Activated naive CD4-positive, alpha-beta T cell treated with anti-CD3 and anti-CD28 coated beads, Interleukin-2, amount 10 ng/mL, durations not matched to agents 7 days and 5 days (primary cell): ENCODE measurements at regions not wholly inside any gene's neighbourhood (a gene's known extent, or its start where the extent isn't known, plus 50 kb on each side); places are given as distances from the start of the nearest gene placed in this dataset.

ENCODE experiments used
- CTCF ChIA-PET: fragments of 350-600 bp; sonication (Branson Sonifier 250); formaldehyde crosslinking; loops from one replicate; lab custom pipeline; 2021; ENCODE audit warnings: antibody characterized with exemption; lab: Charles Lee
- DNase-seq: peaks from one replicate; pipeline ENCODE4 v3.0.0-alpha.2; 2020
- H3K27ac Mint-ChIP-seq: one replicate; pipeline ENCODE4 v1.8.0; 2021; ENCODE audit warnings: mild to moderate bottlenecking, moderate library complexity, mixed read lengths
- H3K27me3 Mint-ChIP-seq: one replicate; pipeline ENCODE4 v1.8.0; 2021; ENCODE audit warnings: mild to moderate bottlenecking, mixed read lengths
- H3K36me3 Mint-ChIP-seq: one replicate; pipeline ENCODE4 v1.8.0; 2021; ENCODE audit warnings: mixed read lengths
- H3K4me1 Mint-ChIP-seq: one replicate; pipeline ENCODE4 v1.8.0; 2021; ENCODE audit warnings: mixed read lengths
- H3K4me3 Mint-ChIP-seq: one replicate; pipeline ENCODE4 v1.8.0; 2021; ENCODE audit warnings: mild to moderate bottlenecking, moderate library complexity, mixed read lengths
- H3K9me3 Mint-ChIP-seq: one replicate; pipeline ENCODE4 v1.8.0; 2021; ENCODE audit warnings: mixed read lengths

DNA sequence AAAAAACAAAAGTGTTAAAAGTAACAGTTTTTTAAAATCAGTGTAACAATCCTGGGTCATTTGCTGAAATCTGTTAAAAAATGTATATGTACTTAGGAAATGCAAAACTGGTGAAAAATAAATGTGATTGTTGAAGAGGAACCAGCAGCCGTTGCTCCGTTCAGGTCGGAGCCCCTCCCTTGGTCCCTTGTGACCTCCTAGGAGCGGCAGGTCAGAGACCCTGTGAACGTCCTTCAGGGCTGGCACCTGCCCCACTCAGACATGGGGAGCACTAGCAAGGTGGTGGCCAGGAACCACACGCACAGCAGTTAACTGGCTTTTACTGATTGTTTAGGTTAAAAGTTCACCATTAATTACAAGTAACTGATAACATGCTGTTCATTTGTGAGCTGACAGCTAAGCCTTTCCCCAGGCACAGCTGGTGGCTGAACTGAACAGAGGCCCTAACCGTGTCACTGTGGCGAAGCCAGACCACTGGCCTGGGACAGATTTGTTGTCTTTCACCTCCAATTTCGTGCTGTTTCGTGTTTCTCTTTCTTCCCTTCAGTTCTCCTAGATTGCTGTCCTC lies 159.2 kb upstream of the ALKAL2 start:
- Mint-ChIP-seq H3K36me3 (no peaks in the 10 kb centered on the region), H3K9me3 (no peaks in the 10 kb centered on the region), H3K4me1 (peaks cover 4% of the 10 kb centered on the region), H3K27ac (no peak overlapping the region), H3K27me3 (peaks cover 15% of the 10 kb centered on the region), H3K4me3 (no peak overlapping the region)
- no peak for DNase-seq
- CTCF ChIA-PET: no interaction called here

DNA sequence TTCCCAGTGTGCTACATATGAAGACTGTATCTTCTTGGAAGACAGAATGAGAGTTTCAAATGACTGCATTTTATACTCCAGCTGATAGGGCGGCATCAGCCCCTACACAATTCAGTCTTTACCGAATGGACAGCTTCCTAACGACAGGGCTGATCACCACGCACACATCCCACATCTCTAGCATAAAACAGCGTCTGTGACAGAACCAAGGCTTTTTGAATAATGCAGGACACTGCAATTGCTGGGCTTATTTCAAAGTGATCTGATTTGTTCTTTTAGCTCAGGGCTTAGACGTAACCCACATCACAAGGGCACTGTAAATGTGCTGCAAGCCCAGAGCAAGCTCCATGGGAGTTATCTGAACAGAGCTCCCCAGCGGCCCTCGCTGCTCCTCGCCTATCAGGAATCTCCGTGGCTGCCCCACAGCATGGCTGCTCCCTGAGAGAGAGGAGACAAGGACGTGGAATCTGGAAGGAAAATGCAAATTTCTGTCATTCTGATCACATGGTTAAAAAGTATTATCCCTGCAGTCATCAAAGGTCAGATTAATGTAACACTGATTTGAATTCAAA lies 158.5 kb upstream of the ALKAL2 start:
- Mint-ChIP-seq H3K4me3 (no peak overlapping the region), H3K27me3 (peaks cover 10% of the 10 kb centered on the region), H3K9me3 (no peaks in the 10 kb centered on the region), H3K36me3 (no peaks in the 10 kb centered on the region), H3K27ac (no peak overlapping the region), H3K4me1 (peaks cover 4% of the 10 kb centered on the region)
- CTCF ChIA-PET: no interaction called here
- DNase-seq: no peak

DNA sequence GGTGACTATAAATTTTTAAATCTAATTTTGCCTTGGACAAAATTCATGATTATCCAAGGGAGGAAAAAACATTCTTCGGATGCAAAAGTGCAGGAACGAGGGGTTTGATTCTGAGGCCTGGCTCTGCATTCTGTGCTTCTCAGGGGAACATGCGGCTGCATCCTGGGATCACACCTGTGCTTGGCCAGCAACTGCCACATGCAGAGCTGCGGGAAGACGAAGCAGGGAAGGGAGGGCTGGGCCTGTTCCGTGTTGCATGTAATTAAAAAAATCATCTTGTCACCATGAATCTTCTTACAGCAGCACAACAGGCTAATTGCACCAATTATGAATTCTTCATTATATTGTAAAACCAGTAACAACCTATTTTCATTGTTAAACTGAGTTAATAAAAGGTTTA lies 158.0 kb upstream of the ALKAL2 start:
- no peaks in the 10 kb centered on the region for H3K9me3 Mint-ChIP-seq

DNA sequence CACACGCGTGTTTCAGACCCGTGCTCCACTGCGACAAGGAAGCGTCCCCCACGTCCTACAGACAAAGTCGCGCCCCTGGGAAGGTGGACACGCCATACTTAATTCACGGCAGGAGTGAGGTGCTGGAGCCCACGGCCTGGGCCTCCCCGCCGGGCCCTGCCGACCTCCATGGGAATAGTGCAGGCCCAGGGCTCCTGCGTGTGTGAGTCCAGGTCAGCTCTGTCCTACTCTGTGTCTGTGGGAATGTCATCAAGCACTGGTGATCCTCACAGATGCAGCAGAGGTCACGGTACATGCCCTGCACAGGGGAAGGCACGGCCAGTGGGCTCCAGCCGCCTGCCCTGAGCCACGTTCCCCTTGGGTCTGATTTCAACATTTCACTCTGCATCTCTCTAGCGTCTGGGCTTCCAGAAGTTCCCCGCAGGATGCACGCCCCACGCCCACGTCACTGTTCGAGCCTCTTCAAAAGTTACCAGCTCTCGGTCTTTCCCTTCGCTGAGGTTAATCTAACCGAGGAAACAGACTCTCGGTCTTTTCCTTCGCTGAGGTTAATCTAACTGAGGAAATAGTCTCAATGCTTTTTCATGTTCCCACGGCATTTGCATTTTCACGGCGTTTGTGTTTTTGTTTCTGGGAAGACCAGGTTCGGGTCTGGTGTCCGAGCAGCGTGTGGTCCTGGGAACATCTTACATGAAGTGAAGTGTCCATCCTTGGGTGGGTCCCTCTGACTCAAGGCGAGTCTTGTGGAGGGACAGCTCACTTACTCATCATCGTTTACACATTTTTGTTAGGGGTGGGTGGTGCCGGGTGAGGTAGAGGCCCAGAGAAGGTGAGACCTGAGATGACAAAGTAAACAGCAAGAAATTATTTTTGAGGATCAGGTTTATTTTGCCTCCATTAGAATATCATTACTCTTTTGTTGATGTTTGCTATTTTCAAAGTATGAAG lies 157.3 kb upstream of the ALKAL2 start:
- peaks cover 7% of the 10 kb centered on the region for H3K4me1 Mint-ChIP-seq
- H3K27me3 Mint-ChIP-seq: peaks cover 8% of the 10 kb centered on the region
- H3K4me3 Mint-ChIP-seq: no peak overlapping the region

More for the DNA sequence above, 158.0 kb upstream of the ALKAL2 start:
- Mint-ChIP-seq H3K27ac (no peak overlapping the region), H3K36me3 (no peaks in the 10 kb centered on the region), H3K4me3 (no peak overlapping the region), H3K4me1 (peaks cover 4% of the 10 kb centered on the region), H3K27me3 (peaks cover 8% of the 10 kb centered on the region)
- CTCF ChIA-PET: no interaction called here
- no peak for DNase-seq

DNA sequence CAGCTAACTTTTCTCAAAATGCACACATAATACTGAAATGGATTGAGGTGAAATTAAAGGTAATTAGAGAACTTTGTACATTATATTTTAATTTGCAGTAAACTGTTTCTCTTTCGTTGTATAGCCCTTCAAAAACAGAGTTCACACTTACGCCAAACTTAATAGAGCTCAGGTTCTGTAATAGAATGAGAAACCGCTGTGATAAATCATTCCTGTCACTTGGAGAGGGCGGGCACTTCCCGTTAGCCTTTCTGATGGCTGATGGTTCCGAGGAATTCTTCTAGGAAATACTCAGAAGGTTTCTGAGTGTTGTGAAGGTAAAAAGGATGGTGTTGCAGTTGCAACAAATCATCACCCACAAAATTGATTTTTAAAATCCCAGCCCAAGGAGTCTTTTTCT lies 155.8 kb upstream of the ALKAL2 start:
- H3K36me3 Mint-ChIP-seq: no peaks in the 10 kb centered on the region
- H3K27ac Mint-ChIP-seq: no peak overlapping the region
- H3K9me3 Mint-ChIP-seq: no peaks in the 10 kb centered on the region
- CTCF ChIA-PET: no interaction called here
- peaks cover 8% of the 10 kb centered on the region for H3K27me3 Mint-ChIP-seq
- DNase-seq: no peak
- no peak overlapping the region for H3K4me3 Mint-ChIP-seq
- peaks cover 13% of the 10 kb centered on the region for H3K4me1 Mint-ChIP-seq

More for the DNA sequence above, 157.3 kb upstream of the ALKAL2 start:
- H3K9me3 Mint-ChIP-seq: no peaks in the 10 kb centered on the region
- CTCF ChIA-PET: no interaction called here
- H3K27ac Mint-ChIP-seq: no peak overlapping the region
- DNase-seq: no peak
- no peaks in the 10 kb centered on the region for H3K36me3 Mint-ChIP-seq

DNA sequence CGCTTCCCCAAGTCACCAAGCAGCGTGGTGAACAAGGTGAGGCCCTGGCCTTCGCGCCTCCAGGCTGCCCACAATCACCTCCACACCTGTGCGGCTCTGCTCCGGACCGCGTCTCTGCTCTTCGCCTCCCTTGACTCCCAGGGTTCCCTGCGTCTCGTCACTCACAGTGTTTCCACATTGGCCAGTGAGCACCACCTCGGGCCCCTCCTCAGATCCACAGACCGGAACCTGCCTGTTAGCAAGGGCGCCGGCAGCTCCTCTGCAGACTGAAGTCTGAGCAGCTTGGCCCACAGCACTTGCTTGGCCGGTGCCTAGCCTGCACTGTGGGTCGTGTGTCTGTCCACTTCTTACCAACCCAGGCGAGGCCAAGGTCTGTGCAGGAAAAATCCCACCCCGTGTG lies 155.3 kb upstream of the ALKAL2 start:
- Mint-ChIP-seq H3K27ac (no peak overlapping the region), H3K4me1 (peaks cover 18% of the 10 kb centered on the region), H3K27me3 (peaks cover 8% of the 10 kb centered on the region), H3K4me3 (no peak overlapping the region), H3K9me3 (no peaks in the 10 kb centered on the region), H3K36me3 (no peaks in the 10 kb centered on the region)
- DNase-seq: no peak
- CTCF ChIA-PET: no interaction called here

DNA sequence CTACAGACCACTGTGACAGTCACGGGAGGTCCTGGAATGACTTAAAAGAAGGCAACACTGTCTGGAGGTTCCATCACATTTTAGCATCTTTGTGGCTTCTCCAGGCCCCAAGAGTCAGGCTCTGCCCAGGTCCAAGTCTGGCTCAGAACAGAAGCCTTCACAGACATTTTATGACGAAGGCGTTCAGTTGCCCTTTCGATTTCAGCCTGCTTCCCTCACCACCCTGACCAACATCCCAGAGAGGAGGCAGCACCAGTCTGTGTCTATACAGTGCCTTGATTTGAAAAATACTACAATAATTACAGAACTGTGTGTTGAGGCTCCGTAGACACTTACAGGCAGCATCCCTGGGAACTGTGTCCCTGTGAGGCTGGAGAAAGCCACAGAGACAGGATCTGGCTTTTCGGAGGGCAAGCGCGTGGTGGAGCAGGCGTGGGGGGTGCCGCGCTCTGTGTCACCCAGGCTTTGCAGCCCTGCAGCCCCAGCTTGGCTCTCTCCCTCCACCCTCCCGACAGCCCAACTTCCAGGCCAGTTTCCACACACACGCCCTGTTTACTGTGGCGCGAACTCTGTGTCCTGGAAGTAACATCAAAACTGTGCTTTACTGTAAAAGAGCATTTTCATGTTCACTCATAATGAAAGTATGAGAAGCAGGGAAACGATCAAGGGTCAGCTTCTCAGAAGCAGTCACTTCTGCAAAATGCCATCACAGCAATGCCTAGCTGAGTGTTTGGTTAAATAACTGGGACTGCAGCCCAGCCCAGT lies 153.5 kb upstream of the ALKAL2 start:
- no peak for DNase-seq
- no peak overlapping the region for H3K27ac Mint-ChIP-seq
- H3K4me1 Mint-ChIP-seq: peaks cover 32% of the 10 kb centered on the region
- H3K4me3 Mint-ChIP-seq: no peak overlapping the region
- peaks cover 8% of the 10 kb centered on the region for H3K27me3 Mint-ChIP-seq
- CTCF ChIA-PET: no interaction called here
- no peaks in the 10 kb centered on the region for H3K9me3 Mint-ChIP-seq
- no peaks in the 10 kb centered on the region for H3K36me3 Mint-ChIP-seq

DNA sequence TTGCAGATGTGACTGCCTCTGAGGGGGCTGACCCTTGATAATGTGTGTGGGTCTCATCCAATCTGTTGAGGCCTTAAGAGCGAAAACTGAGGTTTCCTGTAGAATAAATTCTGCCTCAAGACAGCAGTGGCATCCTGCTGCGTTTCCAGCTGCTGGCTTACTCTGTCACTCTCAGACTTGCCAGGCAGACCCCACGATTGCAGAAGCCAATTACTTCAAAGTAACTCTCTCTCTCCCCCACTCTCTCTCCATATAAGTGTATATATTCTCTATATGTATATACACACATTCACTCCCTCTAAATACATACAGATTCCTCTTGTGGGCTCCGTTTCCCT lies 152.5 kb upstream of the ALKAL2 start:
- Mint-ChIP-seq H3K27me3 (peaks cover 4% of the 10 kb centered on the region), H3K36me3 (no peaks in the 10 kb centered on the region), H3K27ac (no peak overlapping the region), H3K9me3 (no peaks in the 10 kb centered on the region), H3K4me3 (no peak overlapping the region), H3K4me1 (peaks cover 31% of the 10 kb centered on the region)
- DNase-seq: no peak
- CTCF ChIA-PET: no interaction called here

DNA sequence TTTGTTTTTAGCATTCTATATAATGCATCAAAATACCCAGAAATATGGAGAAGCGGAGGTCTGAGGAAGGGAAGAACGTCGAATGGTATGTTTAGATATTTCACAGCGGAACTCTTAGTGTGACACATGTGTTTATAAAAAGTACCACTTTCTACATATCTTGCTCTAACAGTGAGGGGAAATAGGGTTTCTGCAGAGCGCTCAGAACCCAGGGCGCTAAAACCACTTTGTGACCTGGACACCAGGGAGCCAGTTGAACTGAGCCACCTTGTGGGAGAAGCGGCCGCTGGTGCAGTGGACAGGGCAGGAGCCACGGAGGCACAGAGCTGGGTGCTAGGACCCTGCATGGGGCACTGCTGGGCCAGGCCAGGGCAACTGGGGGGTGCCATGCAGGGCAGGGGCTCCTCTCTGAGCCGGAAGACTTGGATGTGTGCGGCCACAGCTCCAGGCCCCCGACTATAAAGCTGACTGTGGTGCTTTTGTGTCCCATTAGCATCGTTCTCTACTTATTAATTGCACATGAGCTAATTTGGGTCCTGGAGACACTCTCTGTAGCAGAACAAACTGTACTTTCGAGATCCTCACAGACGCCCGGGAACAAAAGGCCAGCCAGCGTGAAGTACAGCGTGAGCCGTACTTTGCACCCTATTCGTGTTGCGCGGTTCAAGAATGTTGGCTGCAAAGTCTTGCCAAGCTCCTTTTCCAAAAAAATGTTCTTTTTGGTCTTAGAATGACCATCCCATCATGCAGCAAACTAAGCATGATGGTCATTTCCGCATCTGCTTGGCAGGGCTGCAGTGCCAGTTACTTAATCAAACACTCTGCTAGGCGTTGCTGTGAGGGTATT lies 151.9 kb upstream of the ALKAL2 start:
- Mint-ChIP-seq H3K4me1 (peaks cover 29% of the 10 kb centered on the region), H3K27ac (no peak overlapping the region), H3K36me3 (no peaks in the 10 kb centered on the region), H3K9me3 (no peaks in the 10 kb centered on the region), H3K4me3 (no peak overlapping the region), H3K27me3 (peaks cover 7% of the 10 kb centered on the region)
- no peak for DNase-seq
- CTCF ChIA-PET: no interaction called here

DNA sequence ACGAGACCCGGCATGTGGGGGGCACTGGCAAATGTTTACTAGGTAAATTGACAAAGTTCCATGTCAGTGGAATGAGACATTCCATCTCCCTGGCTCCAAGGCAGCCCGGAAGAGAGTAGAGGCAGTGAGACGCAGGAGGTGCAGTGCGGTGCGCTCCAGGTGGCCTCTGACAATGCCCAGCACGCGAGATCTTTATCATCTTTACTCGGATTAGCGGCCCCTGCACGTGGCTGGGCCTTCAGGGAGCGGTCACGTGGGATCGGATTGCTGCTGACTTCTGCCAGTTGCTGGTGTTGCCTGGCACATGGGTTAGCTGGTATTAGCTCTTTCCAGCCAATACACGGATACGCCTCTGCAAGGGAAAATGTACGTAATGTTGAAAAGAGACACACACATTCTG lies 151.2 kb upstream of the ALKAL2 start:
- Mint-ChIP-seq H3K27ac (no peak overlapping the region), H3K9me3 (no peaks in the 10 kb centered on the region), H3K4me3 (no peak overlapping the region), H3K27me3 (peaks cover 14% of the 10 kb centered on the region), H3K36me3 (no peaks in the 10 kb centered on the region), H3K4me1 (peaks cover 35% of the 10 kb centered on the region)
- CTCF ChIA-PET: no interaction called here
- DNase-seq: no peak

DNA sequence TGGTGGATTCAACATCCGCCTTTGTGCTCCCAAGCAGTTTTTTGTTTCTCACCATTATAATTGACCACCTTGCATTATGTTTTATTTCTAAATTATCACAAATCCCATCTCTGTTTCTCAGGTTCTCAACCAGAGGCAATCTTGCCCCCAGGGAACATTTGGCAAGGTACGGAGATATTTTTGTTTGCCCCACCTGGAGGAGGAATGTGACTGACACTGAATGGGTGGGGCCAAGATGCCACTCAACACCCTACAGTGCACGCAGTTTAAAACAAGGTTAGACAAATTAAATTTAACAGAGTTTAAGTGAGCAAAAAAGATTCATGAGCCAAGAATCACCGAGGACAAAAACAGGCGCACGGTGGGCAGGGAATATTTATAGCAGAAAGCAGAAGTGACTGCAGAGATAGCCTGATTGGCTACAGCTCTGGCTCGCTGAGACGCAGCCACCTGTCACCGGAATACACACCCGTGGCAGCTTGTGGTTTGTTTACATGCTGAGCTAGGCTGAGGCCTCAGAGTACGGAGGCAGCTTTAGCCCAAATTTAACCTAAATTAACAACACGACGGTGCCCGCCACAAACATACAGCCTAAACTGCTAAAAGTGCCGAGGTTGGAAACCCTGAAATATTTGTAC lies 150.0 kb upstream of the ALKAL2 start:
- peak; percentile 84 for DNase-seq
- CTCF ChIA-PET: no interaction called here
- Mint-ChIP-seq H3K4me3 (peak overlapping the region; percentile 69), H3K27ac (peak overlapping the region; percentile 92), H3K27me3 (peaks cover 14% of the 10 kb centered on the region), H3K4me1 (peaks cover 35% of the 10 kb centered on the region), H3K9me3 (no peaks in the 10 kb centered on the region), H3K36me3 (no peaks in the 10 kb centered on the region)

DNA sequence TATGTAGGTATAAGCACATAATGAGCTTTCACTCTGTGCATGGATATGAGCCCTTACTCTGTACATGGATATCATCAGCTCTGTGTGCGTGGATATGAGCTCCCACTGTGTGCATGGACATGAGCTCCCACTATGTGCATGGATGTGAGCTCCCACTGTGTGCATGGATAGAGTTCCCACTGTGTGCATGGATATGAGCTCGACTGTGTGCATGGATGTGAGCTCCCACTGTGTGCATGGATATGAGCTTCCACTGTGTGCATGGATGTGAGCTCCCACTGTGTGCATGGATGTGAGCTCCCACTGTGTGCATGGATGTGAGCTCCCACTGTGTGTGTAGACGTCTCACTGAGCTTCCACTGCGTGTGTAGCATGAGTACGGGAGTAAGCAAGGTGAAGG lies 149.3 kb upstream of the ALKAL2 start:
- no peak for DNase-seq
- Mint-ChIP-seq H3K27ac (peak overlapping the region; percentile 92), H3K4me3 (peak overlapping the region; percentile 69), H3K27me3 (peaks cover 14% of the 10 kb centered on the region), H3K36me3 (no peaks in the 10 kb centered on the region), H3K9me3 (no peaks in the 10 kb centered on the region), H3K4me1 (peaks cover 35% of the 10 kb centered on the region)
- CTCF ChIA-PET: no interaction called here

DNA sequence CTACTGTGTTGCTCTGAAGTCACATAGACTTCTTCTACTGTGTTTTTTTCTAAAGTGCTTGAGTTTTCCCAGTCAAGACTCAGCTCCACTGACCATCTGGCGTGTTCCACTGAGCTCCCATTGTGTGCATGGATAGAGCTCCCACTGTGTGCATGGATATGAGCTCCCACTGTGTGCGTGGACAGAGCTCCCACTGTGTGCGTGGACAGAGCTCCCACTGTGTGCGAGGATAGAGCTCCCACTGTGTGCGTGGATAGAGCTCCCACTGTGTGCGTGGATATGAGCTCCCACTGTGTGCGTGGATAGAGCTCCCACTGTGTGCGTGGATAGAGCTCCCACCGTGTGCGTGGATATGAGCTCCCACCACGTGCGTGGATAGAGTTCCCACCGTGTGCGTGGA lies 148.3 kb upstream of the ALKAL2 start:
- Mint-ChIP-seq H3K9me3 (no peaks in the 10 kb centered on the region), H3K27ac (no peak overlapping the region), H3K4me1 (peaks cover 36% of the 10 kb centered on the region), H3K36me3 (no peaks in the 10 kb centered on the region), H3K27me3 (peaks cover 14% of the 10 kb centered on the region), H3K4me3 (no peak overlapping the region)
- CTCF ChIA-PET: interaction anchor here (1.3 kb wide), 1 partner anchor 13 kb away, joined by 3 read pairs; no protein-coding TSS in a partner anchor
- DNase-seq: no peak
